Left ventricle myocardium inferior (tissue), 1 donor: ENCODE measurements at regions not wholly inside any gene's neighbourhood (a gene's known extent, or its start where the extent isn't known, plus 50 kb on each side); places are given as distances from the start of the nearest gene placed in this dataset.

ENCODE experiments used
- DNase-seq: peaks from one replicate; pipeline ENCODE4 v3.0.0-alpha.2; 2020
- H3K27ac ChIP-seq: fragments of 200-600 bp; replicated peaks from 2 replicates; pipeline ENCODE4 v1.8.0; 2021
- H3K27me3 ChIP-seq: fragments of 200-600 bp; 2 replicates; pipeline ENCODE4 v1.8.0; 2021; ENCODE audit warnings: low read depth
- H3K36me3 ChIP-seq: fragments of 200-600 bp; 2 replicates; pipeline ENCODE4 v1.8.0; 2021
- H3K4me1 ChIP-seq: fragments of 200-600 bp; 2 replicates; pipeline ENCODE4 v1.8.0; 2021
- H3K4me3 ChIP-seq: fragments of 200-600 bp; 2 replicates; pipeline ENCODE4 v1.8.0; 2021; ENCODE audit warnings: mild to moderate bottlenecking, moderate library complexity
- H3K9me3 ChIP-seq: fragments of 200-600 bp; replicated peaks from 2 replicates; pipeline ENCODE4 v1.8.0; 2021
- CTCF ChIP-seq: fragments of 200-600 bp; IDR thresholded peaks from 2 replicates; pipeline ENCODE4 v1.8.0; 2021; ENCODE audit warnings: antibody characterized with exemption, mild to moderate bottlenecking, borderline replicate concordance
- intact Hi-C: fragments of 100-400 bp; cut with micrococcal nuclease; formaldehyde crosslinking; loops from one replicate; pipeline ENCODE4 v1.11.0; 2022
- donor health status: DM: no; HTN: yes; CAD: no; lungs with severe emphysema.

GRCh38 chr6:148195511-148195910 lies 147.1 kb upstream of the SASH1 start:
- no peak for TF ChIP-seq CTCF
- no peaks in the 10 kb centered on the region for H3K9me3 ChIP-seq
- no peak overlapping the region for H3K4me3 ChIP-seq
- H3K4me1 ChIP-seq, result peaks cover 11% of the 10 kb centered on the region
- no peaks in the 10 kb centered on the region for H3K36me3 ChIP-seq
- intact Hi-C loops, result no loop called here
- no peaks in the 10 kb centered on the region for H3K27me3 ChIP-seq
- no peak overlapping the region for H3K27ac ChIP-seq
- no peak for DNase-seq

GRCh38 chr6:148199584-148199983 lies 143.1 kb upstream of the SASH1 start:
- Histone ChIP-seq H3K4me1 (peaks cover 10% of the 10 kb centered on the region), H3K27ac (no peak overlapping the region), H3K36me3 (no peaks in the 10 kb centered on the region), H3K27me3 (no peaks in the 10 kb centered on the region), H3K9me3 (no peaks in the 10 kb centered on the region), H3K4me3 (no peak overlapping the region)
- DNase-seq, result no peak
- intact Hi-C loops, result no loop called here
- no peak for TF ChIP-seq CTCF

GRCh38 chr6:148200293-148200692 lies 142.3 kb upstream of the SASH1 start:
- no peak overlapping the region for H3K4me3 ChIP-seq
- intact Hi-C loops, result no loop called here
- peaks cover 10% of the 10 kb centered on the region for H3K4me1 ChIP-seq
- H3K27me3 ChIP-seq, result no peaks in the 10 kb centered on the region
- peak; percentile 10 for TF ChIP-seq CTCF
- H3K9me3 ChIP-seq, result no peaks in the 10 kb centered on the region
- no peaks in the 10 kb centered on the region for H3K36me3 ChIP-seq
- no peak for DNase-seq
- H3K27ac ChIP-seq, result no peak overlapping the region

- Histone ChIP-seq H3K36me3 (no peaks in the 10 kb centered on the region), H3K4me1 (peaks cover 10% of the 10 kb centered on the region), H3K27ac (no peak overlapping the region), H3K4me3 (no peak overlapping the region), H3K9me3 (no peaks in the 10 kb centered on the region), H3K27me3 (no peaks in the 10 kb centered on the region)
- no peak for TF ChIP-seq CTCF
- intact Hi-C loops, result no loop called here
- no peak for DNase-seq
Measured at GRCh38 chr6:148200781-148201180, 141.9 kb upstream of the SASH1 start.

- peaks cover 10% of the 10 kb centered on the region for H3K4me1 ChIP-seq
- no peak overlapping the region for H3K4me3 ChIP-seq
- H3K9me3 ChIP-seq, result no peaks in the 10 kb centered on the region
- TF ChIP-seq CTCF, result no peak
- no peaks in the 10 kb centered on the region for H3K36me3 ChIP-seq
- DNase-seq, result no peak
- no peak overlapping the region for H3K27ac ChIP-seq
- intact Hi-C loops, result no loop called here
- no peaks in the 10 kb centered on the region for H3K27me3 ChIP-seq
Measured at GRCh38 chr6:148203281-148203925, 139.2 kb upstream of the SASH1 start.
